IMR-90 (cell line): ENCODE measurements at regions not wholly inside any gene's neighbourhood (a gene's known extent, or its start where the extent isn't known, plus 50 kb on each side); places are given as distances from the start of the nearest gene placed in this dataset.

ENCODE experiments used
- ATAC-seq: fragments of 200-7000 bp; cut with Tn5 transposase; 2 replicates; pipeline ENCODE4 v1.9.1; 2020; ENCODE audit warnings: low read depth, mild to moderate bottlenecking, moderate library complexity
- BruUV-seq: library from RNA; stranded (reverse); fragments of 400-500 nt; replicated peaks from 2 replicates; lab custom pipeline; 2021; lab: Mats Ljungman, UMichigan
- CTCF ChIA-PET: fragments of 300-600 bp; formaldehyde crosslinking; extraction: SDS; loops from one replicate; lab custom pipeline; 2021; ENCODE audit warnings: antibody characterized with exemption; lab: Yijun Ruan, JAX
- POLR2A ChIA-PET: fragments of 300-600 bp; sonication (Branson Sonifier 250); formaldehyde crosslinking; loops from one replicate; lab custom pipeline; 2022; ENCODE audit warnings: antibody characterized with exemption; ENCODE audit not compliant: unreplicated experiment; lab: Charles Lee
- DNase-seq: peaks from one replicate; pipeline ENCODE4 v3.0.0; 2013
- H2AFZ ChIP-seq: replicated peaks from 2 replicates; pipeline ENCODE3; 2013; ENCODE audit warnings: low read length, mild to moderate bottlenecking; ENCODE audit not compliant: poor library complexity
- H2AK5ac ChIP-seq: 2 replicates; pipeline ENCODE4 v1.6.1; 2013; ENCODE audit warnings: low read depth, low read length, inconsistent platforms
- H2AK9ac ChIP-seq: replicated peaks from 2 replicates; pipeline ENCODE3; 2013; ENCODE audit warnings: mild to moderate bottlenecking, low read depth, low read length, moderate library complexity; ENCODE audit not compliant: poor library complexity
- H2BK120ac ChIP-seq: 2 replicates; pipeline ENCODE4 v1.6.1; 2013; ENCODE audit warnings: low read depth, low read length, inconsistent platforms
- H2BK15ac ChIP-seq: 3 replicates; pipeline ENCODE4 v1.6.1; 2013; ENCODE audit warnings: low read depth, low read length, inconsistent platforms
- H2BK20ac ChIP-seq: 2 replicates; pipeline ENCODE4 v1.6.1; 2013; ENCODE audit warnings: low read depth, mild to moderate bottlenecking, inconsistent platforms, low read length, moderate library complexity
- H2BK5ac ChIP-seq: 2 replicates; pipeline ENCODE4 v1.6.1; 2013; ENCODE audit warnings: mild to moderate bottlenecking, low read depth, low read length, inconsistent platforms; ENCODE audit not compliant: poor library complexity, severe bottlenecking
- H3K14ac ChIP-seq: replicated peaks from 2 replicates; pipeline ENCODE4 v1.6.1; 2013; ENCODE audit warnings: low read depth, low read length, inconsistent platforms
- H3K18ac ChIP-seq: 2 replicates; pipeline ENCODE4 v1.6.1; 2013; ENCODE audit warnings: low read depth, low read length, control low read depth
- H3K23ac ChIP-seq: 2 replicates; pipeline ENCODE4 v1.6.1; 2013; ENCODE audit warnings: low read depth, low read length, inconsistent platforms
- H3K27ac ChIP-seq: 2 replicates; pipeline ENCODE4 v1.5.1; 2013; ENCODE audit warnings: mild to moderate bottlenecking, control low read depth, low read length; ENCODE audit not compliant: insufficient read depth
- H3K27me3 ChIP-seq: 2 replicates; pipeline ENCODE4 v1.6.1; 2013; ENCODE audit warnings: low read length; ENCODE audit not compliant: control insufficient read depth, insufficient read depth
- H3K36me3 ChIP-seq: 2 replicates; pipeline ENCODE4 v1.6.1; 2013; ENCODE audit warnings: low read length, mixed read lengths; ENCODE audit not compliant: control insufficient read depth, insufficient read depth
- H3K4ac ChIP-seq: 2 replicates; pipeline ENCODE4 v1.6.1; 2013; ENCODE audit warnings: low read depth, low read length, inconsistent platforms
- H3K4me1 ChIP-seq: 2 replicates; pipeline ENCODE4 v1.6.1; 2013; ENCODE audit warnings: low read length, mixed read lengths; ENCODE audit not compliant: control insufficient read depth, insufficient read depth
- H3K4me2 ChIP-seq: 2 replicates; pipeline ENCODE4 v1.6.1; 2013; ENCODE audit warnings: low read depth, mild to moderate bottlenecking, control low read depth, low read length, moderate library complexity
- H3K4me3 ChIP-seq: 2 replicates; pipeline ENCODE4 v1.5.1; 2013; ENCODE audit warnings: low read depth, mild to moderate bottlenecking, control low read depth, low read length, moderate library complexity; ENCODE audit not compliant: insufficient read depth
- H3K56ac ChIP-seq: 2 replicates; pipeline ENCODE4 v1.6.1; 2013; ENCODE audit warnings: low read length, inconsistent platforms; ENCODE audit not compliant: insufficient read depth; ENCODE audit errors: extremely low read depth
- H3K79me1 ChIP-seq, 2 experiments: 2 replicates each; pipeline ENCODE4 v1.6.1; 2013; ENCODE audit warnings: low read length in 2 of 2, inconsistent platforms in 1 of 2, low read depth in 1 of 2
- H3K9ac ChIP-seq: 2 replicates; pipeline ENCODE4 v1.6.1; 2013; ENCODE audit warnings: low read depth, low read length, control low read depth
- H3K9me1 ChIP-seq: 2 replicates; pipeline ENCODE4 v1.6.1; 2013; ENCODE audit warnings: low read length, inconsistent platforms; ENCODE audit not compliant: insufficient read depth
- H3K9me3 ChIP-seq: 2 replicates; pipeline ENCODE4 v1.6.1; 2013; ENCODE audit warnings: low read length; ENCODE audit not compliant: control insufficient read depth, insufficient read depth
- H4K20me1 ChIP-seq: 2 replicates; pipeline ENCODE4 v1.6.1; 2013; ENCODE audit warnings: low read length, inconsistent platforms; ENCODE audit not compliant: insufficient read depth
- H4K5ac ChIP-seq: 2 replicates; pipeline ENCODE4 v1.6.1; 2013; ENCODE audit warnings: mild to moderate bottlenecking, low read depth, low read length, control low read depth
- H4K8ac ChIP-seq, 2 experiments: 2 replicates each; pipeline ENCODE4 v1.6.1; 2013; ENCODE audit warnings: low read depth in 2 of 2, low read length in 2 of 2, control low read depth in 1 of 2, inconsistent platforms in 1 of 2
- H4K91ac ChIP-seq: 2 replicates; pipeline ENCODE4 v1.6.1; 2013; ENCODE audit warnings: low read depth, low read length, inconsistent platforms; ENCODE audit not compliant: insufficient read depth
- BHLHE40 ChIP-seq: fragments of 150-350 bp; IDR thresholded peaks from 2 replicates; pipeline ENCODE4 v1.6.1; 2016; ENCODE audit warnings: mild to moderate bottlenecking, low read depth, low read length
- CEBPB ChIP-seq: IDR thresholded peaks from 2 replicates; pipeline ENCODE4 v1.6.1; 2012; ENCODE audit warnings: low read depth, low read length, improper control_type of control experiment
- CHD1 ChIP-seq: IDR thresholded peaks from 2 replicates; pipeline ENCODE4 v1.6.1; 2012; ENCODE audit warnings: low read depth, low read length, improper control_type of control experiment
- CTCF ChIP-seq: conservative IDR thresholded peaks from 2 replicates; pipeline ENCODE4 v1.5.1; 2012; ENCODE audit warnings: mild to moderate bottlenecking, low read depth, low read length, improper control_type of control experiment
- FOS ChIP-seq: fragments of 150-350 bp; IDR thresholded peaks from 2 replicates; pipeline ENCODE4 v1.6.1; 2016; ENCODE audit warnings: low read depth, low read length
- MAFK ChIP-seq: IDR thresholded peaks from 2 replicates; pipeline ENCODE4 v1.6.1; 2012; ENCODE audit warnings: low read depth, low read length, improper control_type of control experiment
- MAZ ChIP-seq: IDR thresholded peaks from 2 replicates; pipeline ENCODE4 v1.6.1; 2012; ENCODE audit warnings: low read depth, mild to moderate bottlenecking, low read length, improper control_type of control experiment, moderate library complexity, borderline replicate concordance
- MXI1 ChIP-seq: IDR thresholded peaks from 2 replicates; pipeline ENCODE4 v1.6.1; 2012; ENCODE audit warnings: low read depth, mild to moderate bottlenecking, low read length, moderate library complexity, borderline replicate concordance
- NFE2L2 ChIP-seq: fragments of 150-350 bp; IDR thresholded peaks from 2 replicates; pipeline ENCODE4 v1.6.1; 2016; ENCODE audit warnings: low read depth, mild to moderate bottlenecking, low read length
- POLR2A ChIP-seq: IDR thresholded peaks from 2 replicates; pipeline ENCODE4 v1.6.1; 2012; ENCODE audit warnings: mild to moderate bottlenecking, low read depth, low read length
- RAD21 ChIP-seq: IDR thresholded peaks from 2 replicates; pipeline ENCODE4 v1.6.1; 2012; ENCODE audit warnings: low read length, improper control_type of control experiment
- RCOR1 ChIP-seq: IDR thresholded peaks from 2 replicates; pipeline ENCODE4 v1.6.1; 2012; ENCODE audit warnings: mild to moderate bottlenecking, low read length, improper control_type of control experiment; ENCODE audit not compliant: insufficient replicate concordance
- RFX5 ChIP-seq: IDR thresholded peaks from 2 replicates; pipeline ENCODE4 v1.8.0; 2012; ENCODE audit warnings: low read depth, mild to moderate bottlenecking, low read length, moderate library complexity
- SMC3 ChIP-seq: fragments of 150-350 bp; IDR thresholded peaks from 2 replicates; pipeline ENCODE4 v1.6.1; 2016; ENCODE audit warnings: low read depth, mild to moderate bottlenecking, antibody characterized with exemption, low read length, moderate library complexity
- WGBS, 2 experiments: methylation state at CpG; one replicate each; pipeline versions ENCODE4 v1.1.5 to v1.1.7; 2013; ENCODE audit warnings: missing lambda C conversion rate in 2 of 2; ENCODE audit not compliant: insufficient read length in 1 of 2; ENCODE audit errors: extremely low coverage in 2 of 2; 5-methylcytosine and 5-hydroxymethylcytosine counted together
- dilution Hi-C: fragments of 300-500 bp; cut with HindIII; formaldehyde crosslinking; loops from one replicate; pipeline ENCODE4 v1.14.3; 2018; ENCODE audit warnings: low sequenced_read_pairs; ENCODE audit not compliant: unreplicated experiment
- in situ Hi-C: fragments of 300-500 bp; cut with MboI; formaldehyde crosslinking; loops from 3 replicates; pipeline ENCODE4 v1.14.3; 2019; ENCODE audit warnings: low sequenced_read_pairs, inconsistent platforms, mixed read lengths
- intact Hi-C: fragments of 100-400 bp; cut with micrococcal nuclease; formaldehyde crosslinking; loops from 2 replicates; pipeline ENCODE4 v1.10.0; 2022
- TF ChIP-seq, protein P1 (sequence below): fragments of 150-350 bp; IDR thresholded peaks from 2 replicates; pipeline ENCODE4 v1.6.1; 2016; ENCODE audit warnings: low read depth, mild to moderate bottlenecking, low read length, moderate library complexity, borderline replicate concordance
- TF ChIP-seq, protein P2 (sequence below): fragments of 150-350 bp; IDR thresholded peaks from 2 replicates; pipeline ENCODE4 v1.6.1; 2017; ENCODE audit warnings: mild to moderate bottlenecking, antibody characterized with exemption, low read length, low read depth

- CTCF ChIA-PET, result no interaction called here
- no peak overlapping the region for H2BK120ac ChIP-seq
- H3K36me3 ChIP-seq, result no peaks in the 10 kb centered on the region
- no peak overlapping the region for H4K8ac ChIP-seq
- H3K27me3 ChIP-seq, result no peaks in the 10 kb centered on the region
- no peaks in the 10 kb centered on the region for H3K79me1 ChIP-seq
- H3K4me1 ChIP-seq, result no peaks in the 10 kb centered on the region
- no peak overlapping the region for H3K9ac ChIP-seq
- H4K5ac ChIP-seq, result no peak overlapping the region
- no peak overlapping the region for H2AFZ ChIP-seq
- POLR2A ChIA-PET, result no interaction called here
- no peak overlapping the region for H3K4ac ChIP-seq
- H4K20me1 ChIP-seq, result no peaks in the 10 kb centered on the region
- DNase-seq (no peak), ATAC-seq (no peak)
- H3K18ac ChIP-seq, result no peak overlapping the region
- no peak overlapping the region for H3K23ac ChIP-seq
- H3K56ac ChIP-seq, result no peak overlapping the region
- no peak overlapping the region for H4K91ac ChIP-seq
- no peak overlapping the region for H2BK15ac ChIP-seq
- WGBS, 2 experiments, result no CpG with 5 or more reads among the region's 2 CpGs
- H2BK5ac ChIP-seq, result no peak overlapping the region
- no TSS peak for BruUV-seq
- no peak overlapping the region for H3K27ac ChIP-seq
- in situ Hi-C loops (no loop called here), dilution Hi-C loops (no loop called here), intact Hi-C loops (no loop called here)
- H3K9me3 ChIP-seq, result no peaks in the 10 kb centered on the region
- no peak overlapping the region for H2BK20ac ChIP-seq
- no peak overlapping the region for H3K14ac ChIP-seq
- no peak overlapping the region for H3K4me3 ChIP-seq
- H2AK5ac ChIP-seq, result no peak overlapping the region
- no peak overlapping the region for H3K4me2 ChIP-seq
- H3K9me1 ChIP-seq, result no peaks in the 10 kb centered on the region
- H2AK9ac ChIP-seq, result no peak overlapping the region
- no peak for TF ChIP-seq SMC3
- TF ChIP-seq, protein P1, sequence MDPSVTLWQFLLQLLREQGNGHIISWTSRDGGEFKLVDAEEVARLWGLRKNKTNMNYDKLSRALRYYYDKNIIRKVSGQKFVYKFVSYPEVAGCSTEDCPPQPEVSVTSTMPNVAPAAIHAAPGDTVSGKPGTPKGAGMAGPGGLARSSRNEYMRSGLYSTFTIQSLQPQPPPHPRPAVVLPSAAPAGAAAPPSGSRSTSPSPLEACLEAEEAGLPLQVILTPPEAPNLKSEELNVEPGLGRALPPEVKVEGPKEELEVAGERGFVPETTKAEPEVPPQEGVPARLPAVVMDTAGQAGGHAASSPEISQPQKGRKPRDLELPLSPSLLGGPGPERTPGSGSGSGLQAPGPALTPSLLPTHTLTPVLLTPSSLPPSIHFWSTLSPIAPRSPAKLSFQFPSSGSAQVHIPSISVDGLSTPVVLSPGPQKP, result no peak
- TF ChIP-seq MXI1, result no peak
- no peak for TF ChIP-seq CHD1
- TF ChIP-seq FOS, result no peak
- no peak for TF ChIP-seq CEBPB
- TF ChIP-seq RCOR1, result no peak
- TF ChIP-seq BHLHE40, result no peak
- no peak for TF ChIP-seq POLR2A
- no peak for TF ChIP-seq MAZ
- no peak for TF ChIP-seq RAD21
- no peak for TF ChIP-seq RFX5
- TF ChIP-seq MAFK, result no peak
- TF ChIP-seq NFE2L2, result no peak
- no peak for TF ChIP-seq CTCF
- TF ChIP-seq, protein P2, sequence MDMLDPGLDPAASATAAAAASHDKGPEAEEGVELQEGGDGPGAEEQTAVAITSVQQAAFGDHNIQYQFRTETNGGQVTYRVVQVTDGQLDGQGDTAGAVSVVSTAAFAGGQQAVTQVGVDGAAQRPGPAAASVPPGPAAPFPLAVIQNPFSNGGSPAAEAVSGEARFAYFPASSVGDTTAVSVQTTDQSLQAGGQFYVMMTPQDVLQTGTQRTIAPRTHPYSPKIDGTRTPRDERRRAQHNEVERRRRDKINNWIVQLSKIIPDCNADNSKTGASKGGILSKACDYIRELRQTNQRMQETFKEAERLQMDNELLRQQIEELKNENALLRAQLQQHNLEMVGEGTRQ, result no peak
These were observed 111.9 kb upstream of the ZWINT start for GRCh38 chr10:56472978-56473377.
